ENCODE measurements at regions not wholly inside any gene's neighbourhood (a gene's known extent, or its start where the extent isn't known, plus 50 kb on each side); places are given as distances from the start of the nearest gene placed in this dataset.

DNA sequence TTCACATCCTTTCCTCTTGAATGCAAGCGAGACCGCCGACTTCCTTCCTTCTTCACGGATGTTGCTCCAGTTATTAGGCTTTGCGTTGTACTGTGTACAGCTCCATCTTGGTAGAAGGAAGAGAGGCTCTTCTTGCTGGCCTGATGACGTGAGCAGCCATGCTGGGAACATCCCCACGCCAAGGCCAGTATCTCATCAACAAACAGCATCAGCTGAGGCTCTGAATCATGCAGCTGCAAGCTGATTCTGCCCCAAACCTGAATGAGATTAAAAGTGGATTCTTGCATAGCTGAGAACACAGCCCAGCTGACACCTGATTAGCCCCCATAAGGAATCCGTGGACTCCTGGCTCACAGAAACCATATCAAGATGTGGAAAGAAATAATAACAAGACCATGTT lies 809.6 kb downstream of the EFNB2 start:
- TF ChIP-seq CEBPB (IDR thresholded peaks at IDR 0.05; ENCODE audit: low read depth, low read length), result no peak
- TF ChIP-seq POLR2A (IDR thresholded peaks at IDR 0.05; ENCODE audit: control extremely low read depth in 1 of 2, low read depth in 2 of 2, low read length in 2 of 2), result no peak
- TF ChIP-seq ZNF274 (IDR thresholded peaks at IDR 0.05; ENCODE audit: borderline replicate concordance, extremely low read depth, low read length), result no peak
- TF ChIP-seq CHD1 (IDR thresholded peaks at IDR 0.05; ENCODE audit: low read depth, low read length), result no peak
- no peak for TF ChIP-seq EZH2 (IDR thresholded peaks at IDR 0.05; ENCODE audit: low read depth, low read length, severe bottlenecking)
- TF ChIP-seq GABPA (IDR thresholded peaks at IDR 0.05; ENCODE audit: borderline replicate concordance, insufficient read depth, low read length), result no peak
